GM23338 (cell line): ENCODE measurements at regions not wholly inside any gene's neighbourhood (a gene's known extent, or its start where the extent isn't known, plus 50 kb on each side); places are given as distances from the start of the nearest gene placed in this dataset.

ENCODE experiments used
- ATAC-seq: fragments of 200-7000 bp; cut with Tn5 transposase; 3 replicates; pipeline ENCODE4 v1.9.1; 2020
- DNase-seq: peaks from one replicate; pipeline ENCODE4 v3.0.0-alpha.2; 2015; ENCODE audit warnings: low spot score
- H2AFZ ChIP-seq: fragments of 200-600 bp; sonication (generic); 2 replicates; pipeline ENCODE4 v1.8.0; 2016; ENCODE audit warnings: antibody characterized with exemption, mild to moderate bottlenecking, moderate library complexity
- H3F3A ChIP-seq: fragments of 200-600 bp; sonication (generic); replicated peaks from 2 replicates; pipeline ENCODE4 v1.8.0; 2017; ENCODE audit warnings: antibody characterized with exemption, mixed run types, low read depth
- H3K27ac ChIP-seq: fragments of 200-600 bp; sonication (generic); 2 replicates; pipeline ENCODE4 v1.6.1; 2016; ENCODE audit warnings: low read depth
- H3K27me3 ChIP-seq: fragments of 200-600 bp; sonication (generic); 2 replicates; pipeline ENCODE4 v1.8.0; 2016; ENCODE audit warnings: mild to moderate bottlenecking, mixed run types, moderate library complexity; ENCODE audit not compliant: insufficient read depth
- H3K36me3 ChIP-seq: fragments of 200-600 bp; sonication (generic); 2 replicates; pipeline ENCODE4 v1.8.0; 2016; ENCODE audit warnings: mild to moderate bottlenecking; ENCODE audit not compliant: insufficient read depth
- H3K4me1 ChIP-seq: fragments of 200-600 bp; sonication (generic); 2 replicates; pipeline ENCODE4 v1.8.0; 2016; ENCODE audit warnings: mild to moderate bottlenecking, moderate library complexity; ENCODE audit not compliant: insufficient read depth
- H3K4me2 ChIP-seq: fragments of 200-600 bp; sonication (generic); 2 replicates; pipeline ENCODE4 v1.7.1; 2017; ENCODE audit warnings: mixed run types
- H3K4me3 ChIP-seq: fragments of 200-600 bp; sonication (generic); 2 replicates; pipeline ENCODE4 v1.6.1; 2016; ENCODE audit warnings: mixed run types
- H3K79me2 ChIP-seq: fragments of 200-600 bp; sonication (generic); replicated peaks from 2 replicates; pipeline ENCODE4 v1.8.0; 2017; ENCODE audit warnings: mild to moderate bottlenecking; ENCODE audit not compliant: insufficient read depth
- H3K9me2 ChIP-seq: fragments of 200-600 bp; sonication (generic); 2 replicates; pipeline ENCODE4 v1.8.0; 2017; ENCODE audit not compliant: insufficient read depth
- H4K20me1 ChIP-seq: fragments of 200-600 bp; sonication (generic); replicated peaks from 2 replicates; pipeline ENCODE4 v1.8.0; 2017; ENCODE audit warnings: mild to moderate bottlenecking; ENCODE audit not compliant: insufficient read depth
- H3K27ac Mint-ChIP-seq: 2 replicates; pipeline ENCODE4 v1.8.0; 2020; ENCODE audit warnings: inconsistent platforms, mild to moderate bottlenecking, moderate library complexity, mixed read lengths
- H3K27me3 Mint-ChIP-seq: 3 replicates; pipeline ENCODE4 v1.8.0; 2022; ENCODE audit warnings: low read depth, mild to moderate bottlenecking, moderate library complexity, mixed read lengths, inconsistent platforms; ENCODE audit not compliant: insufficient read depth, poor library complexity
- H3K36me3 Mint-ChIP-seq: 3 replicates; pipeline ENCODE4 v1.8.0; 2021; ENCODE audit warnings: low read depth, mild to moderate bottlenecking, inconsistent platforms, moderate library complexity, mixed read lengths
- H3K4me1 Mint-ChIP-seq: 3 replicates; pipeline ENCODE4 v1.8.0; 2020; ENCODE audit warnings: mild to moderate bottlenecking, inconsistent platforms, mixed read lengths
- H3K4me3 Mint-ChIP-seq: 3 replicates; pipeline ENCODE4 v1.8.0; 2021; ENCODE audit warnings: moderate library complexity, mild to moderate bottlenecking, inconsistent platforms, mixed read lengths
- H3K9me3 Mint-ChIP-seq: 3 replicates; pipeline ENCODE4 v1.8.0; 2020; ENCODE audit warnings: moderate library complexity, mild to moderate bottlenecking, inconsistent platforms, mixed read lengths
- CREB1 ChIP-seq: fragments of 250-450 bp; sonication (Bioruptor Pico); IDR thresholded peaks from 2 replicates; pipeline ENCODE4 v1.5.0; 2020; ENCODE audit warnings: low read depth, mild to moderate bottlenecking, moderate library complexity
- EZH2 ChIP-seq: fragments of 200-600 bp; sonication (generic); IDR thresholded peaks from one replicate; pipeline ENCODE4 v1.8.0; 2017; ENCODE audit warnings: antibody characterized with exemption, mild to moderate bottlenecking, low read depth; ENCODE audit not compliant: unreplicated experiment
- EZH2phosphoT487 ChIP-seq: fragments of 200-600 bp; sonication (generic); IDR thresholded peaks from one replicate; pipeline ENCODE4 v1.8.1; 2018; ENCODE audit warnings: antibody characterized with exemption; ENCODE audit not compliant: unreplicated experiment
- JUNB ChIP-seq: IDR thresholded peaks from one replicate; pipeline ENCODE4 v1.6.1; 2016; ENCODE audit warnings: antibody characterized with exemption; ENCODE audit not compliant: unreplicated experiment
- NANOG ChIP-seq: IDR thresholded peaks from 2 replicates; pipeline ENCODE4 v1.6.1; 2016; ENCODE audit warnings: antibody characterized with exemption, borderline replicate concordance
- POLR2AphosphoS5 ChIP-seq: IDR thresholded peaks from 2 replicates; pipeline ENCODE4 v1.6.1; 2016; ENCODE audit warnings: antibody characterized with exemption, low read depth
- REST ChIP-seq: IDR thresholded peaks from one replicate; pipeline ENCODE4 v1.6.1; 2018; ENCODE audit warnings: antibody characterized with exemption; ENCODE audit not compliant: unreplicated experiment
- STAT1 ChIP-seq: IDR thresholded peaks from one replicate; pipeline ENCODE4 v1.6.1; 2016; ENCODE audit warnings: antibody characterized with exemption; ENCODE audit not compliant: unreplicated experiment
- ZNF114 ChIP-seq: fragments of 250-450 bp; sonication (Bioruptor Pico); IDR thresholded peaks from 2 replicates; pipeline ENCODE4 v1.5.0; 2020; ENCODE audit warnings: mild to moderate bottlenecking, moderate library complexity
- ZNF331 ChIP-seq: fragments of 250-450 bp; sonication (Bioruptor Pico); IDR thresholded peaks from 2 replicates; pipeline ENCODE4 v1.5.0; 2020; ENCODE audit warnings: low read depth, mild to moderate bottlenecking, moderate library complexity
- ZNF462 ChIP-seq: fragments of 250-450 bp; sonication (Bioruptor Pico); IDR thresholded peaks from 2 replicates; pipeline ENCODE4 v1.5.0; 2020; ENCODE audit warnings: mild to moderate bottlenecking, moderate library complexity
- TF ChIP-seq, protein P1 (sequence below): IDR thresholded peaks from 2 replicates; pipeline ENCODE4 v1.6.1; 2016; ENCODE audit warnings: antibody characterized with exemption
- TF ChIP-seq, protein P2 (sequence below), 2 experiments: fragments of 200-600 bp in 1 of 2; sonication (generic) in 1 of 2; conservative IDR thresholded peaks; 2 replicates each; pipeline versions ENCODE4 v1.5.1 to v1.6.1; 2016 to 2017; ENCODE audit warnings: antibody characterized with exemption in 2 of 2, low read depth in 2 of 2, mild to moderate bottlenecking in 2 of 2, moderate library complexity in 1 of 2

GRCh38 chr6:48658915-48659314 is 547.9 kb upstream of the PTCHD4 start:
- Mint-ChIP-seq H3K36me3 (no peaks in the 10 kb centered on the region), H3K27ac (no peak overlapping the region), H3K9me3 (no peaks in the 10 kb centered on the region), H3K27me3 (no peaks in the 10 kb centered on the region), H3K4me1 (no peaks in the 10 kb centered on the region), H3K4me3 (no peak overlapping the region)
- Histone ChIP-seq H3K4me3 (no peak overlapping the region), H3K4me2 (no peak overlapping the region), H3K4me1 (no peaks in the 10 kb centered on the region), H3K27me3 (no peaks in the 10 kb centered on the region), H3K79me2 (no peaks in the 10 kb centered on the region), H3K36me3 (no peaks in the 10 kb centered on the region), H2AFZ (peak overlapping the region; percentile 35; the same call in 1 of the 2 replicates), H3K27ac (no peak overlapping the region), H3K9me2 (no peaks in the 10 kb centered on the region), H3F3A (no peaks in the 10 kb centered on the region), H4K20me1 (no peaks in the 10 kb centered on the region)
- ATAC-seq (no peak), DNase-seq (no peak)
- no peak for TF ChIP-seq CREB1 (CRISPR knock-in tag)
- TF ChIP-seq, protein P1, sequence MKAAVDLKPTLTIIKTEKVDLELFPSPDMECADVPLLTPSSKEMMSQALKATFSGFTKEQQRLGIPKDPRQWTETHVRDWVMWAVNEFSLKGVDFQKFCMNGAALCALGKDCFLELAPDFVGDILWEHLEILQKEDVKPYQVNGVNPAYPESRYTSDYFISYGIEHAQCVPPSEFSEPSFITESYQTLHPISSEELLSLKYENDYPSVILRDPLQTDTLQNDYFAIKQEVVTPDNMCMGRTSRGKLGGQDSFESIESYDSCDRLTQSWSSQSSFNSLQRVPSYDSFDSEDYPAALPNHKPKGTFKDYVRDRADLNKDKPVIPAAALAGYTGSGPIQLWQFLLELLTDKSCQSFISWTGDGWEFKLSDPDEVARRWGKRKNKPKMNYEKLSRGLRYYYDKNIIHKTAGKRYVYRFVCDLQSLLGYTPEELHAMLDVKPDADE = no peak
- TF ChIP-seq STAT1 = no peak
- TF ChIP-seq ZNF331 = no peak
- TF ChIP-seq, protein P2, sequence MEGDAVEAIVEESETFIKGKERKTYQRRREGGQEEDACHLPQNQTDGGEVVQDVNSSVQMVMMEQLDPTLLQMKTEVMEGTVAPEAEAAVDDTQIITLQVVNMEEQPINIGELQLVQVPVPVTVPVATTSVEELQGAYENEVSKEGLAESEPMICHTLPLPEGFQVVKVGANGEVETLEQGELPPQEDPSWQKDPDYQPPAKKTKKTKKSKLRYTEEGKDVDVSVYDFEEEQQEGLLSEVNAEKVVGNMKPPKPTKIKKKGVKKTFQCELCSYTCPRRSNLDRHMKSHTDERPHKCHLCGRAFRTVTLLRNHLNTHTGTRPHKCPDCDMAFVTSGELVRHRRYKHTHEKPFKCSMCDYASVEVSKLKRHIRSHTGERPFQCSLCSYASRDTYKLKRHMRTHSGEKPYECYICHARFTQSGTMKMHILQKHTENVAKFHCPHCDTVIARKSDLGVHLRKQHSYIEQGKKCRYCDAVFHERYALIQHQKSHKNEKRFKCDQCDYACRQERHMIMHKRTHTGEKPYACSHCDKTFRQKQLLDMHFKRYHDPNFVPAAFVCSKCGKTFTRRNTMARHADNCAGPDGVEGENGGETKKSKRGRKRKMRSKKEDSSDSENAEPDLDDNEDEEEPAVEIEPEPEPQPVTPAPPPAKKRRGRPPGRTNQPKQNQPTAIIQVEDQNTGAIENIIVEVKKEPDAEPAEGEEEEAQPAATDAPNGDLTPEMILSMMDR (conservative IDR thresholded peaks at IDR 0.05; ENCODE audit: low read depth in 2 of 2) = no peak
- no peak for TF ChIP-seq ZNF114 (CRISPR knock-in tag)
- no peak for TF ChIP-seq EZH2
- no peak for TF ChIP-seq EZH2phosphoT487
- TF ChIP-seq NANOG = no peak
- TF ChIP-seq JUNB = no peak
- no peak for TF ChIP-seq REST
- no peak for TF ChIP-seq POLR2AphosphoS5
- no peak for TF ChIP-seq ZNF462 (CRISPR knock-in tag)
